Left ventricle myocardium superior (tissue), 1 donor: ENCODE measurements at regions not wholly inside any gene's neighbourhood (a gene's known extent, or its start where the extent isn't known, plus 50 kb on each side); places are given as distances from the start of the nearest gene placed in this dataset.

Source experiments
- ATAC-seq: fragments of 200-7000 bp; cut with Tn5 transposase; one replicate; pipeline ENCODE4 v1.9.1; 2020; ENCODE audit warnings: mild to moderate bottlenecking, moderate library complexity
- DNase-seq: peaks from one replicate; pipeline ENCODE4 v3.0.0-alpha.2; 2020
- intact Hi-C: fragments of 100-400 bp; cut with micrococcal nuclease; formaldehyde crosslinking; loops from one replicate; pipeline ENCODE4 v1.11.0; 2022
- donor health status: DM: no; HTN: yes; CAD: no; lungs with severe emphysema.

DNA sequence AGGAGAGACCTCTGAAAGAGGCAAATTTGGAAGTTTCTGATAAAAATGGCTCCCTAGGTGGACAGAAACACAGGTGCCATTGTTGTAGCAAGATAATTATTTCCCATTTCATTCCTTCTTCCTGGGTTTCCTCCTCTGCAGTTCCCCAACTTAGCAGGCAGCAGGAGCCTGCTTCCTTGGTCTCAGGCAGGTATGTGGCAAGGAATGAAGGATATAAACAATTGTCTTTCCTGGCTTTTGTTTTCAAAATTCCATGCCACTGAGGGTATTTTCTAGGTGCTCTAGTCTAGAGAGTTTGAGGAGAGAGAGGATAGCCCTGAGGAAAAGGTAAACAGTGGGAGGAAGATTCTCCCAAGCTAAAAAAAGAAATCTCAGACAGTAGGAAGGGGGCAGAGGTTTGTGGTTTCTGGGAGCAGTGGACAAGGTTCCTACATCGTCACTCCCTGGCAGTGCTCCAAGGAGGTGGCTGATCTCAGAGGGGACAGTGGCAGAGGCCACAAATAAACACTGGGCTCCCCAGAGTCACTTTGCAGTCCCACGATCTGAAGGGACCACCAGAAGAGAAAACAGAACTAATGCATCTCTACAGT lies 82.6 kb upstream of the IGF1 start:
- intact Hi-C loops, result no loop called here
- DNase-seq (no peak), ATAC-seq (no peak)

DNA sequence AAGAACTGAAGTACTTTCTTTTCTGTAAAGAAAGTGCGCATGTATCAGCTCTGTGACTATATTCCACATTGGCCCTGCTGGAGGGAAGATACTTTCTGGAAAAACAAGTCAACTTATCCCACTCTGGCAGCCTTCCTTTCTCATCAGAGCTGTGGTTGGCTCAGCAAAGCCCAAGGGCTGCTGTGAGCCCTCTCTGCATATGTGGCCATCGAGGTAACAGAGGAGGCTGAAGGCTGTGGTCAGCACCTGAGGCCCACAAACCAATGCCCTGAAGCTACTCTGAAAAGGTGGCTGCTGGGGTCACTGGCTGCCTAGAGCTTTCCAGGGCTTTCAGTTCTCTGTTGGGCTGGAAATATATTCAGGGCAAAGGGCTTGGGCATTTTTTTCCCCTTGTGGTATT lies 70.8 kb upstream of the IGF1 start:
- intact Hi-C loops, result no loop called here
- DNase-seq (no peak), ATAC-seq (no peak)

- DNase-seq (no peak), ATAC-seq (no peak)
- intact Hi-C loops, result no loop called here
Measured at GRCh38 chr12:102549691-102550090, 69.3 kb upstream of the IGF1 start.

- ATAC-seq (peak; percentile 49), DNase-seq (peak; percentile 48)
- intact Hi-C loops, result no loop called here
Measured at GRCh38 chr12:102548543-102548942, 68.2 kb upstream of the IGF1 start.

GRCh38 chr12:102543494-102544485 lies 63.4 kb upstream of the IGF1 start:
- ATAC-seq (no peak), DNase-seq (no peak)
- intact Hi-C loops, result no loop called here

- peak; percentile 51 for DNase-seq
- ATAC-seq, result peak; percentile 82
- intact Hi-C loops, result no loop called here
Measured at GRCh38 chr12:102542816-102543440, 62.6 kb upstream of the IGF1 start.

GRCh38 chr12:102540815-102541385 lies 60.5 kb upstream of the IGF1 start:
- ATAC-seq (no peak), DNase-seq (no peak)
- intact Hi-C loops, result no loop called here

GRCh38 chr12:102539651-102540553 lies 59.5 kb upstream of the IGF1 start:
- ATAC-seq, result no peak
- intact Hi-C loops, result no loop called here
- no peak for DNase-seq

DNA sequence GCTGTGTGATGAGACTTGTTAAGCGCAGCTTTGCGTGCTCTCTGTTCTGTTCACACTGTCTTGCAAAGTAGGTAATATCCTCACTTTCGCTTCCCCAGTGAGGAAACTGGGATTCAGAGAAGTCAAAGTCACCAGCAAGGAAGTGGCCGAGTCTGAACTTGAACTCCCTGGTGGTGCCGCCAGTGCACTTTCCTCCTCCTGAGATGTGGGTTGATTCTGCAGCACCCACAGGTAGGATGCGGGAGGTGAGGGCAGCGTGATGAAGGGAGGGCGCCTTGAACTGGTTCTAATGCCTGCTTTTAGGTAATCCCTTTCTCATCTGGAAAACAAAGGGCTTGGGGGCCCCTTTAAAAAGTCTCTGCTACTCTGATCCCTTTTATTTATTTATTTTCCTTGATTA lies 54.9 kb upstream of the IGF1 start:
- no peak for ATAC-seq
- DNase-seq, result no peak
- intact Hi-C loops, result no loop called here

DNA sequence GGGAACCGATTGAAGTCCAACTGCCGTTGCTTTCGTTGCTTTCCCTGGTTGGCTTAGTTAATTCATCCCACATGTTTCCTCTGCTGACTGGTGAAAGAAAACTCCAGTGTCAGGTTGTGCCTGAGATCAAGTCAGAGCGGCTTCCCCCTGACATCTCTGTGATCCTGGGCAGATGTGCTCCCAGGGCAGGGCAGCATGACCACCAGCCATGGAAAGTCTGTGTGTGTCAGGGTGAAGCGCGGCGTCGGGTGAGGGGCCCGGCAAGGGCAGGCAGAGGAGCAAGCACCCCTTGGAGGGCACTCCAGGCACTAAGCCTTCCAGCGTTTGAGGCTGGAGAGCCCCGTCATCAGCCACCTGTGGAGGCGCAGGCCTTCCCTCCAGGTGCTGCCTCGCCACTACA lies 54.5 kb upstream of the IGF1 start:
- intact Hi-C loops, result no loop called here
- ATAC-seq (no peak), DNase-seq (no peak)

GRCh38 chr12:102533483-102534215 lies 53.3 kb upstream of the IGF1 start:
- DNase-seq (no peak), ATAC-seq (no peak)
- intact Hi-C loops, result no loop called here
